GM21515 (cell line): ENCODE measurements at regions not wholly inside any gene's neighbourhood (a gene's known extent, or its start where the extent isn't known, plus 50 kb on each side); places are given as distances from the start of the nearest gene placed in this dataset.
"Not testable (repeated sequence)": the region's sequence is repeated elsewhere in the genome, so short reads cannot be mapped to it uniquely, and the experiment has no call there.

Experiments used
- ATAC-seq: cut with Tn5 transposase; IDR thresholded peaks from one replicate; pipeline ENCODE4 v1.9.1; 2021; ENCODE audit not compliant: unreplicated experiment

- no peak for ATAC-seq
These were observed 178.9 kb downstream of the MIS18A start for GRCh38 chr21:32099812-32100416.

GRCh38 chr21:32096411-32096810 lies 182.4 kb downstream of the MIS18A start:
- ATAC-seq, result no peak

DNA sequence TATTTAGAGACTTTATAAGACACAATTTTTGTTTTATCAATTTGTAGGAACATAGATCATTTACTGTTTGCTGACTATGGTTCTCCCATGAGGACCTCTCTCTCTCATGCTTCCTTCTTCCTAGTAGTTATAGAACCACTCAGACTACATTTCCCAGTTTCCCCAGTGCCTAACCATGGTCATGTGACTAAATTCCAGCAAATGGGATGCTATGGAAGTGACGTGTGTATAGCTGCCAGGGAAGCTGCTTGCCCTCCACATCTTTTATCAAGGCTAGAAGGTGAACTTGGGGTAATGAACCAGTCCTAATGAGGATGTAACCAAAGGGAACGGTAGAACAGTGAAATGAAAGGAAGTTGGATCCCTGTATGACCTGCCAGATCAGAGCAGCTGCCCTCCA lies 184.0 kb downstream of the MIS18A start:
- no peak for ATAC-seq

DNA sequence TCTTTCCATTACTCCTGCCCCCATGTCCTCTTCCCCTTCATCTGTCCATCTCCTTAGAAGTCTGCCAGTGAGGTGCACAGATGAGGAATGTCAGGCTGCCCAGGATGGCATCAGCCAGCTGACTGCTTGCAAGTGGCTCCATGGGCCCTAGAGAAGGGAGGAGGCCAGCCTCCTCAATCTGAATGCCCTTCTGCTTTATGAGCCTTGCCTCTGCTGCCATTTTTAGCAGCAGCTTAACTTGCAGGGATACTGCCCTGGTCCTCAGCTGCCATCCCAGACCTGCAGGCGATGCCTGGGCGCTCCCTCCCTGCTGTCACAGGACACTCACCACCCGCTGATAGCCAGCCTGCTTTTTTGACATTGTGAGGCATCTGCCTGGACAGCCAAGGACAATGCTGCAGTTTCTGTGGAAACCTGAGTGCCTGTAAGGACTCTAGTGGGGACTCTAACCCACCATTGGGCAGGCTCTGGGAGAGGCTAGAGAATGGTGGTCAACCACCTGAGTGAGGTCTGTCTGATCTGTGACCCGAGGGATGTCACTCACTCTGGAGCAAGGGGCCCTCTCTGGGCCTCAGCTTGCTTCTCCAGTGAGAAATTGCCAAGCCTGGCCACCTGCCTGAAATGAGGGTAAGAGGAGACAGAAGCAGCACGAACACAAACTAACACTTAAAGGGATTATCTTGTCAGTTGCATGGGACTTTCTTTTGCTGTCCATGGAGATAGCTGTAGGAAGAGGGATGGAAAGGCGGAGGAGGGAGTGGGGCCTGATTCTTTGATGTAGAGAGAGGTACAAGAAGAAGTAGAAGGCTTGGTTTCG lies 185.0 kb downstream of the MIS18A start:
- no peak for ATAC-seq

DNA sequence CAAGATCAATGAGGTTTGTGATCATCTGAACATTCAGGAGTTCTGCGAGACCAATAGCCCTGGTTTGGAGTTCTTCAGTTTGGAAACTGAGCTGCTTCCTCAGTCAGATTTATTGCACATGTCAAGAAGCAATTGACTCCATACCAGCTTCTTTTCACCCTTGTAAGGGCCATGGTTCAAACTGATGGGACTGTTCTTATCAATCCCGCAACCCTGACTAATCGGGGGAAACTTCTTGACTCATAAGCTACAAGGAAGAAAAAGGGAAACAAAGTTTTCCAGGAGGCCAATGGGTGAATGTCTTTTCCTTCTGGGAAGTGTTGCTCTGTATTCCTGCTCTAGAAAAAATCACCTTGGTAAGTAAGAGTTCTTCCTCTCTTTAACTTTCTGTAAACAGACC lies 187.9 kb downstream of the MIS18A start:
- ATAC-seq, result no peak

GRCh38 chr21:32089766-32090165 lies 189.1 kb downstream of the MIS18A start:
- no peak for ATAC-seq

GRCh38 chr21:32088471-32088870 lies 190.4 kb downstream of the MIS18A start:
- no peak for ATAC-seq

DNA sequence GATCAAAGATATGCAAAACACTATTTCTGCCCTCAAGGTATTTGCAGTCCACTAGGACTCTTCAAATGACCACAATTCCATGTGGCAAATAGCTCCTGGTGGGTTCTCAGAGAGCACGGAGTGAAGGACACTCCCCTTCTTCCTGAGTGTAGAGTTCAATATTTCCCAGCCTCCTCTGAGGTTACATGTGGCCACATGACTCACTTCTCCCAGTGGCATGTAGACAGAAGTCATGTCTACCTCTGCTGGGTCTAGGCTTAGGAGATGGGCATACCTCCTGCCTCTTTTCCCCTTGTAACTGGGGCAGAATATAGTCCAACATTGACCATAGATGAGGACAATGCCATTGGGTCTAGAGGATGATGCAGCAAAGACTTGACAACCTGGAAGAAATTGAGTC lies 191.4 kb downstream of the MIS18A start:
- ATAC-seq, result no peak

DNA sequence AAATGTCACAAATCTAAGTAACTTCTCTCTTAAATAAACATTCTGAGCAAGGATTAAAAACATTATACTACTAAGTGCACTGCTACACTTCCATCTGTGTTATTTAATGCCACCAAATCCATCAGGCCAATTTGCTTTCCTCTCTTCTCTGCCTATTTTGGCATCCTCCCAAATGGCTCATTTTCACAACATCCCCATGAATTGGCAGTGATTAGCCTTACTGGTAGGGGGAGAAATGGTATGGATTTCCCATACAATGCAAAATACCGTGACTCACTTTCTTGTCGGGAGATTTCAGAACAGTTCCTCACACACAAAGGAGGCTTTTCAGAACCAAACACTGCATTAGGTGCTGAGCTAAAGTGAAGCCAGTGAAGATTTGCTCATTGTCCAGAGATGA lies 195.7 kb downstream of the MIS18A start:
- no peak for ATAC-seq

DNA sequence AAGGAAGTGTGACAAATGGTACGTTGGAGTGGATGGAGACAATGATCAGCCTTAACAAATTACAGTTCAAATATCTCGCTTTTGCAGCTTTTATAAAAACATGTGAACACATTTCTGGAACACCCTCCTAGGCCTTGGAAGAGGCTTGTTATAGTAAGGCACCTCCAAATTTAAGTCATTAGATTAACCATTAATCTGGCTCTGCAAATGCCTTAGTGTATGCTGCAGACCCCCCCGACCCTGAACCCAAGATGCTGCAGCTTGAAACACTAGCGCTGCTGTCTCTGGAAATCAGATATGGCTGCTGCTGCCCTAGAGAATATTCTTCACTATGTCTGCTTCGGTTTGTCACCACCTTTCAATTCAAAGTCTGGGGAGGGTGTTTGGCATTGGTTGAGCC lies 196.4 kb downstream of the MIS18A start:
- ATAC-seq, result no peak

GRCh38 chr21:32073593-32073992 lies 200.8 kb downstream of the HUNK start:
- ATAC-seq, result no peak

GRCh38 chr21:32073190-32073589 lies 200.4 kb downstream of the HUNK start:
- no peak for ATAC-seq

DNA sequence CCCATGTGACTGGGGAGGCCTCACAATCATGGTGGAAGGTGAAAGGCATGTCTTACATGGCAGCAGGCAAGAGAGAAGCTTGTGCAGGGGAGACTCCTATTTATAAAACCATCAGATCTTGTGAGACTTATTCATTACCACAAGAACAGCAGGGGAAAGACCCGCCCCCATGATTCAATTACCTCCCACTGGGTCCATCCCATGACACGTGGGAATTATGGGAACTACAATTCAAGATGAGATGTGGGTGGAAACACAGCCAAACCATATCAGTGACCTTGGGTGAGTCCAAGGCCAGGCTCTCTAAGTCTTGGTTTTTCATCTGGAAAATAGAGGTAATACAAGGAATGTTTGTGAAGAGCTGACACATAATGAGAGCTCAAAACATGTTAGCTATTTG lies 198.8 kb downstream of the HUNK start:
- not testable (repeated sequence) for ATAC-seq

GRCh38 chr21:32070676-32071330 lies 198.0 kb downstream of the HUNK start:
- no peak for ATAC-seq

- no peak for ATAC-seq
These were observed 197.3 kb downstream of the HUNK start for GRCh38 chr21:32070126-32070525.

DNA sequence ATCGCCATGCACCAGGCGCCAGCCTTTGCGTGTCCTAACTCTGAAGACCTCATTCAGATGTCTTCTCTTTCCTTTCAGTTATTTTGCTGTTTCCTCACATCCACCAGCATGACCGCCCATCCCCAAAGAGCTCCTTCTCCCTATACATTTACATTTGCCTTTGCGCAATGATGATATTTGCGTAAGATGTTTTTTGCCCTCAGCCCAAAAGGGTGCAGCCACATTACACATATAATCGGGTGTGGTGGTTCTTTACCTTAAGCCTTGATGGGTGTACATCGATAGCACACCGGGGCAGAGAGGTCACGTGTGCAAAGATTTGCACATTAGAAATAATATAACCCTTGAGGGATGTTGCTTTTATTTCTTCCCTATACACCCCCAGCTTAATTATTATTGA lies 192.8 kb downstream of the HUNK start:
- ATAC-seq, result no peak

DNA sequence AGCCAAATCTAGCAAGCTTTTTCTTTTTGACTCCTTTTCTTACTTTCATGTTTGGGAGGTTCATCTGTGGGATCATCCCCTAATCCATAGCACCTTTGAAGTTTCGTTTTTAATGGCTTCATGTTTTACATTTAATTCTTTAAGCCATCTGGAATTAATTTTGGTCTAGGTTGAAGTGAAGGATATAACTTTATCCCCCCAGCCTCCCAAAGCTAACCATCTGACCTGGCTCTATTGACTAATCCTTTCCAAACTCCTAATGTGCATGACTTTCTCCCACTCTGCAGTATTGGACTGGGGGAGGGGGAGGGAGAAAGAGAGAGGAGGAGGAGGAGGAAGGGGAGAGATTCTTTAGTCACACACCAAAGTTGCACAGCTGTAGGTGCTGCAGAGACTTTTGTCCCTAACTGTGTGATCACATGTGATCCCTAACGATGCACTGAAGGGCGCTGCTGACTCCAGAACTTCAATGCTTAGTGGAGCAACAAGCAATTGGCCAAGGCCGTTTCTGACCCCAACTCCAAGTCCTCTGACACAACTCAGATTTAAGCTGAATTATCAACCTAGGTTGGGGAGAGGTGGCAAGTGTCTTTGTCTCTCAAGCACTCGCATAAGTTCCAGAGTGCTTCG lies 191.6 kb downstream of the HUNK start:
- ATAC-seq, result no peak

GRCh38 chr21:32062591-32063227 lies 189.9 kb downstream of the HUNK start:
- no peak for ATAC-seq

GRCh38 chr21:32061729-32062128 lies 188.9 kb downstream of the HUNK start:
- no peak for ATAC-seq

DNA sequence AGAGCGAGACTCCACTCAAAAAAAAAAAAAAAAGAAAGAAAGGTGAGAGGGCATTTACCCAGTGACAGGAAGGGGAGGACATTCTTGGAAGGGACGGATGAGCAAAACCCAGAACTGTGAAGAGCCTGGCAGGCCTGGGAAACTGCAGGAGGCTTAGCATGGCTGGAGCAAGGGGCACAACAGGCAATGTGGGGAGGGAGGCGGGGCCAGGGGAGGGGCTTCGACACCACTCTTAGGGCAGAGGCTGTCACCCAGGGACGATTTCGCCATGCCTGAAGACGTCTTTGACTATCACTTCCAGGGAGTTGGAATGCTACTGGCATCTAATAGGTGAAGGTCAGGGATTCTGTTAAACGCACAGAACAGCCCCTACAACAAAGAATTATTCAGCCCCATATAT lies 184.0 kb downstream of the HUNK start:
- ATAC-seq, result no peak

- ATAC-seq, result no peak
These were observed 182.5 kb downstream of the HUNK start for GRCh38 chr21:32055305-32055704.
